ENCODE measurements at regions not wholly inside any gene's neighbourhood (a gene's known extent, or its start where the extent isn't known, plus 50 kb on each side); places are given as distances from the start of the nearest gene placed in this dataset.

DNA sequence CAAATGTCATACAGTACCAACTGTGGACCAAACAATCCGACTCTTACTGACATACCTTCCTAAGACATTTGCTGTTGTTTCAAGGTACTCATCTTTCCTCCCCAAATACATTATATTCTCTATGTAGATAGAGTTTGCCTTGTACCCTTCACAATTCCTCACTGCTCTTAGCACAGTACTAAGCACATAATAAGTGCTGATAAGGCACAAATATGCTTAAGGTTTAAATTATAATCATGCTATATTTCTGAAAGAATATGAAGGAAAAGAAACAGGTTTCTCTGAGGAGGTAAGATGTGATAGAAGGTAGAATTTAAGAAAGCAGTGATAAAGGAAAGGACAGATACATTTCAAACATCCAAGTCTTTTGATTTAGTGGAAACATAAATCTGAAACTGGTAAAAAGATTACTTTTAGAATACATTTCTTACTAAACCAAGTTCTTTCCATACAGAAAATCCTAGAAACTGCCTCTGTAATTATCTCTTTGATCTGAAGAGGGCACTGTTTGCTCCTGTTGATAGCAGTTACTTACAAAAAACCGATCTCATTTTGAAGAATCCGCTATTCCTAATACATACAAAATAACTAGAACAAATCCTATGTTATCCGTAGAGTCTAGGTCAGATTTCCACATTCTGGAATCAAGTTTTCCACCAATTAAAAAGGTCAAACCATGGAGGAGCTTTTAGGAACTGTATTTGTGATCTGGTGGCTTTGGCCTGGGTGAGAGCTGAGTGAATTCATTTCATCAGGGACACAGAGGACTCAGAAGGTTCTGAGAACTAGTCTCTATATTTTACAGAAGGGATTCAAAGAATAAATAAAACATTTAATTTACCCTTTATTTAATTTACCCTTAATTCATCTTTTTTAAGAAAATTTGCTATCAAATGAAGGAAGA, 311.9 kb downstream of the DAD1 start:
- TF ChIP-seq, protein P1, sequence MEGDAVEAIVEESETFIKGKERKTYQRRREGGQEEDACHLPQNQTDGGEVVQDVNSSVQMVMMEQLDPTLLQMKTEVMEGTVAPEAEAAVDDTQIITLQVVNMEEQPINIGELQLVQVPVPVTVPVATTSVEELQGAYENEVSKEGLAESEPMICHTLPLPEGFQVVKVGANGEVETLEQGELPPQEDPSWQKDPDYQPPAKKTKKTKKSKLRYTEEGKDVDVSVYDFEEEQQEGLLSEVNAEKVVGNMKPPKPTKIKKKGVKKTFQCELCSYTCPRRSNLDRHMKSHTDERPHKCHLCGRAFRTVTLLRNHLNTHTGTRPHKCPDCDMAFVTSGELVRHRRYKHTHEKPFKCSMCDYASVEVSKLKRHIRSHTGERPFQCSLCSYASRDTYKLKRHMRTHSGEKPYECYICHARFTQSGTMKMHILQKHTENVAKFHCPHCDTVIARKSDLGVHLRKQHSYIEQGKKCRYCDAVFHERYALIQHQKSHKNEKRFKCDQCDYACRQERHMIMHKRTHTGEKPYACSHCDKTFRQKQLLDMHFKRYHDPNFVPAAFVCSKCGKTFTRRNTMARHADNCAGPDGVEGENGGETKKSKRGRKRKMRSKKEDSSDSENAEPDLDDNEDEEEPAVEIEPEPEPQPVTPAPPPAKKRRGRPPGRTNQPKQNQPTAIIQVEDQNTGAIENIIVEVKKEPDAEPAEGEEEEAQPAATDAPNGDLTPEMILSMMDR (IDR thresholded peaks at IDR 0.05), result no peak
- no peak for TF ChIP-seq POLR2AphosphoS5 (IDR thresholded peaks at IDR 0.05; ENCODE audit: insufficient read depth in 1 of 2, low read depth in 1 of 2)
- TF ChIP-seq POLR2A (IDR thresholded peaks at IDR 0.05), result no peak

Measured in vagina (tissue), 2 donors.